ENCODE measurements at regions not wholly inside any gene's neighbourhood (a gene's known extent, or its start where the extent isn't known, plus 50 kb on each side); places are given as distances from the start of the nearest gene placed in this dataset.

DNA sequence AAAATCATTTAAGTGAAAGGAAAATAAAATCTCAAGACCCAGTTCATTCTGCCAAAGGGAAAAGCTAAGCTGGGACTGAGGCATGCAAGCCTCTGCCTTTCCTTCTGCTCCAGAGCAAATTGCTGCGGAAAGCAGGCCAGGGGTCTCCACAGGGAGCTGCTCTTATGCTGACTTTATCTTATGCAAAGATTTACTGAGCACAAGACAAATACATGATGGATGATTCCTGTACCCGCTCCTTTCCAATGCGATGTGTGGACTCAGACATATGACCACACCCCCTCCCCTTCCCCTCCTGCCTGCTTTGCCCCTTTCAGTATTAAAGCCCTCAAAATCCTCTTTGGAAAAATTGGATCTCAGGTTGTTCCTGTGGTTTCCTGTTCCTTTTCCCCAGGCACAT lies 74.2 kb upstream of the INSIG1 start:
- TF ChIP-seq, protein P1, sequence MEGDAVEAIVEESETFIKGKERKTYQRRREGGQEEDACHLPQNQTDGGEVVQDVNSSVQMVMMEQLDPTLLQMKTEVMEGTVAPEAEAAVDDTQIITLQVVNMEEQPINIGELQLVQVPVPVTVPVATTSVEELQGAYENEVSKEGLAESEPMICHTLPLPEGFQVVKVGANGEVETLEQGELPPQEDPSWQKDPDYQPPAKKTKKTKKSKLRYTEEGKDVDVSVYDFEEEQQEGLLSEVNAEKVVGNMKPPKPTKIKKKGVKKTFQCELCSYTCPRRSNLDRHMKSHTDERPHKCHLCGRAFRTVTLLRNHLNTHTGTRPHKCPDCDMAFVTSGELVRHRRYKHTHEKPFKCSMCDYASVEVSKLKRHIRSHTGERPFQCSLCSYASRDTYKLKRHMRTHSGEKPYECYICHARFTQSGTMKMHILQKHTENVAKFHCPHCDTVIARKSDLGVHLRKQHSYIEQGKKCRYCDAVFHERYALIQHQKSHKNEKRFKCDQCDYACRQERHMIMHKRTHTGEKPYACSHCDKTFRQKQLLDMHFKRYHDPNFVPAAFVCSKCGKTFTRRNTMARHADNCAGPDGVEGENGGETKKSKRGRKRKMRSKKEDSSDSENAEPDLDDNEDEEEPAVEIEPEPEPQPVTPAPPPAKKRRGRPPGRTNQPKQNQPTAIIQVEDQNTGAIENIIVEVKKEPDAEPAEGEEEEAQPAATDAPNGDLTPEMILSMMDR (IDR thresholded peaks at IDR 0.05; ENCODE audit: poor library complexity), result no peak
- no peak for TF ChIP-seq EZH2 (IDR thresholded peaks at IDR 0.05; ENCODE audit: borderline replicate concordance)
- no peak for TF ChIP-seq EZH2phosphoT487 (IDR thresholded peaks at IDR 0.05; ENCODE audit: low read depth, severe bottlenecking, unreplicated experiment)

Data from hepatocyte (in vitro differentiated cells).